ENCODE measurements at regions not wholly inside any gene's neighbourhood (a gene's known extent, or its start where the extent isn't known, plus 50 kb on each side); places are given as distances from the start of the nearest gene placed in this dataset.

DNA sequence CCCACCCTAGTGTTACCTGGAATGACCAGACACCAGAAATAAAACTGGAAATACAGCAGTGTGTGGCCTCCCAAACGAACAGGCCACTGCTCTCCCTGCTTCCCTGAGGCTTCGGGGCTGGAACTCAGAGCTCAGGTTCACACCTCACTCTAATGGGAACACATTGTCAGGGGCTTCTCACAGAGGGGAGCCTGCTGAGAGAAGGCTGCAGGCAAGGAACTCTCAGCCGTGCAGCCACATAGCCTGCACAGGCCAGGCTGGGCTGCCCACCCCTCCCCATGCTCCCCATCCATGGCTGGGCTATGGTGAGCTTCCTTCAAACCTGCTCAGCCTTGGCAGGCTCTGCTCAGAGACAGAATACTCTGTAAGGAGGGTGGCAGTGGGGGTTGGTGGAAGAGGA, 302.5 kb downstream of the EMP1 start:
- Histone ChIP-seq H3K9me3 (ENCODE audit: control insufficient read depth, insufficient read depth, low read length) (no peaks in the 10 kb centered on the region), H3K27me3 (ENCODE audit: control insufficient read depth, insufficient read depth, low read length) (no peaks in the 10 kb centered on the region), H3K27ac (ENCODE audit: low read length) (no peak overlapping the region), H3K36me3 (ENCODE audit: control insufficient read depth, insufficient read depth, low read length) (no peaks in the 10 kb centered on the region), H3K4me1 (ENCODE audit: control insufficient read depth, insufficient read depth, low read length) (no peaks in the 10 kb centered on the region), H3K4me3 (ENCODE audit: low read length) (no peak overlapping the region)
- no peaks in the 10 kb centered on the region for H3K4me1 Mint-ChIP-seq
- 50% methylated on average over 3 of the region's 3 CpGs for WGBS (ENCODE audit: insufficient coverage)
- ATAC-seq: no peak
- H3K27ac Mint-ChIP-seq: no peak overlapping the region
- H3K4me3 Mint-ChIP-seq: no peak overlapping the region
- TF ChIP-seq CTCF (IDR thresholded peaks at IDR 0.05): no peak
- DNase-seq: no peak
- H3K27me3 Mint-ChIP-seq (ENCODE audit: low read depth in 2 of 2): no peaks in the 10 kb centered on the region
- intact Hi-C loops (cut with micrococcal nuclease): no loop called here
- H3K36me3 Mint-ChIP-seq: no peaks in the 10 kb centered on the region
- H3K9me3 Mint-ChIP-seq: no peaks in the 10 kb centered on the region

DNA sequence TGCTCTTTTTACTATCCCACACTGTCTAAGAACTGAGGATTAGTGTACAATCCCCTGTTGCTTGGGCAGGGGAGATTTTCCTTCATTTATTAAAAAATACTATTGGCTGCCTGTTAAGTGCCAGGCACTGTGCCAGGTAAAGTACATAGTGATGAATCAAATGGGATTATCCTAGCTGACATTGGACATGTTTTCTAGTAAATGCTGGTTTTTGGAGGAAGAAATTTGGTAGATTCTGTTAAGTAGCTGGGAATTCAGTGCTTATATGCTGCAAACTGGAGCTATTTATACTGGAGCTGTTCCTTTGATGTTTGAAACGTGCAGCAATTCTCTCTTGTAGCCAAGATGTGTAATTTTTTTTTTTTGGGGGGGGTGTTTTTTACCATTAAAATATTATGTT, 299.6 kb downstream of the EMP1 start:
- intact Hi-C loops (cut with micrococcal nuclease): no loop called here
- Histone ChIP-seq H3K9me3 (ENCODE audit: control insufficient read depth, insufficient read depth, low read length) (no peaks in the 10 kb centered on the region), H3K27me3 (ENCODE audit: control insufficient read depth, insufficient read depth, low read length) (no peaks in the 10 kb centered on the region), H3K36me3 (ENCODE audit: control insufficient read depth, insufficient read depth, low read length) (no peaks in the 10 kb centered on the region), H3K27ac (ENCODE audit: low read length) (no peak overlapping the region), H3K4me1 (ENCODE audit: control insufficient read depth, insufficient read depth, low read length) (no peaks in the 10 kb centered on the region), H3K4me3 (ENCODE audit: low read length) (no peak overlapping the region)
- DNase-seq: no peak
- WGBS (ENCODE audit: insufficient coverage): no CpG with 5 or more reads among the region's 1 CpG
- Mint-ChIP-seq H3K27ac (no peak overlapping the region), H3K4me3 (no peak overlapping the region), H3K27me3 (ENCODE audit: low read depth in 2 of 2) (peaks cover 0 to 4% of the 10 kb centered on the region in 2 donors), H3K4me1 (no peaks in the 10 kb centered on the region), H3K36me3 (no peaks in the 10 kb centered on the region), H3K9me3 (peaks cover 0 to 7% of the 10 kb centered on the region in 2 donors)
- no peak for TF ChIP-seq CTCF (IDR thresholded peaks at IDR 0.05)
- ATAC-seq: no peak

GRCh38 chr12:13489246-13489645, 292.7 kb downstream of the EMP1 start:
- Mint-ChIP-seq H3K4me1 (no peaks in the 10 kb centered on the region), H3K27ac (no peak overlapping the region), H3K9me3 (peaks cover 0 to 9% of the 10 kb centered on the region in 2 donors), H3K36me3 (no peaks in the 10 kb centered on the region), H3K4me3 (no peak overlapping the region), H3K27me3 (ENCODE audit: low read depth in 2 of 2) (peaks cover 0 to 10% of the 10 kb centered on the region in 2 donors)
- ATAC-seq: no peak
- no peak for TF ChIP-seq CTCF (IDR thresholded peaks at IDR 0.05)
- Histone ChIP-seq H3K4me1 (ENCODE audit: control insufficient read depth, insufficient read depth, low read length) (no peaks in the 10 kb centered on the region), H3K27me3 (ENCODE audit: control insufficient read depth, insufficient read depth, low read length) (no peaks in the 10 kb centered on the region), H3K27ac (ENCODE audit: low read length) (no peak overlapping the region), H3K4me3 (ENCODE audit: low read length) (no peak overlapping the region), H3K36me3 (ENCODE audit: control insufficient read depth, insufficient read depth, low read length) (no peaks in the 10 kb centered on the region), H3K9me3 (ENCODE audit: control insufficient read depth, insufficient read depth, low read length) (no peaks in the 10 kb centered on the region)
- 95% methylated on average over 4 of the region's 4 CpGs for WGBS (ENCODE audit: insufficient coverage)
- intact Hi-C loops (cut with micrococcal nuclease): no loop called here
- DNase-seq: no peak

DNA sequence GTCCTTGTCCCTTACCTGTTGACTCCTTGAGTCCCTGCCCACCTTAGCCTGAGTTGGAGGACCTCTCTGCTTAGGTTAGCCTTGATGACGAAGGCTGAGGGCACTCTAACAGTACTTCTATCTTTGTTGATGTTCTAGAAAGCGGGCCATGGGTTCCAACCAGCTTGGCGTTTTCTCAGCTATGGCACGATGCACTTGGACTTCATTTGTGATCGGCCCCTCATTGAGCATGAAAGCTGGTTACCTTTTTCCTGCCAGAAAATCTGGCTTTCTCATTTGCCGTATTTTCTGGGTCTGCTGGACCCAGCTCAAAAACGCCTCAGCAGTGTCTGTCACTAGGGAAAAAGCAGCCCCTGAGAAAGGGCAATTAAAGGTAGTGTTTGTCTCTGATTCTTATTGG, 290.8 kb downstream of the EMP1 start:
- intact Hi-C loops (cut with micrococcal nuclease): no loop called here
- WGBS (ENCODE audit: insufficient coverage): 88% methylated on average over 7 of the region's 7 CpGs
- Mint-ChIP-seq H3K9me3 (peaks cover 0 to 5% of the 10 kb centered on the region in 2 donors), H3K4me1 (no peaks in the 10 kb centered on the region), H3K27me3 (ENCODE audit: low read depth in 2 of 2) (peaks cover 0 to 10% of the 10 kb centered on the region in 2 donors), H3K36me3 (no peaks in the 10 kb centered on the region), H3K4me3 (no peak overlapping the region), H3K27ac (no peak overlapping the region)
- Histone ChIP-seq H3K27me3 (ENCODE audit: control insufficient read depth, insufficient read depth, low read length) (no peaks in the 10 kb centered on the region), H3K9me3 (ENCODE audit: control insufficient read depth, insufficient read depth, low read length) (no peaks in the 10 kb centered on the region), H3K27ac (ENCODE audit: low read length) (no peak overlapping the region), H3K36me3 (ENCODE audit: control insufficient read depth, insufficient read depth, low read length) (no peaks in the 10 kb centered on the region), H3K4me3 (ENCODE audit: low read length) (no peak overlapping the region), H3K4me1 (ENCODE audit: control insufficient read depth, insufficient read depth, low read length) (no peaks in the 10 kb centered on the region)
- TF ChIP-seq CTCF (IDR thresholded peaks at IDR 0.05): no peak
- ATAC-seq (no peak), DNase-seq (no peak)
